ENCODE measurements at regions not wholly inside any gene's neighbourhood (a gene's known extent, or its start where the extent isn't known, plus 50 kb on each side); places are given as distances from the start of the nearest gene placed in this dataset.

- H3K4me1 ChIP-seq (ENCODE audit: control insufficient read depth, low read length): no peaks in the 10 kb centered on the region
- no peaks in the 10 kb centered on the region for H3K9me3 ChIP-seq (ENCODE audit: control insufficient read depth, insufficient read depth, low read length)
- H3K27me3 ChIP-seq (ENCODE audit: control insufficient read depth, low read length): no peaks in the 10 kb centered on the region
- no peaks in the 10 kb centered on the region for H4K20me1 ChIP-seq (ENCODE audit: control insufficient read depth, insufficient read depth, low read depth, low read length)
- no peaks in the 10 kb centered on the region for H3K9me2 ChIP-seq (replicated peaks; ENCODE audit: control insufficient read depth, low read length)
- TF ChIP-seq EZH2phosphoT487 (IDR thresholded peaks at IDR 0.05; ENCODE audit: borderline replicate concordance, low read length) (no peak), CTCF (IDR thresholded peaks at IDR 0.05; ENCODE audit: low read depth, low read length, poor library complexity, severe bottlenecking) (no peak)
- no peaks in the 10 kb centered on the region for H3K79me2 ChIP-seq (ENCODE audit: control insufficient read depth, low read length)
- no peak overlapping the region for H3K27ac ChIP-seq (ENCODE audit: low read depth, low read length)
- H3K4me3 ChIP-seq (ENCODE audit: low read length): no peak overlapping the region
- no peak overlapping the region for H3K4me2 ChIP-seq (ENCODE audit: low read length)
- no peaks in the 10 kb centered on the region for H3F3A ChIP-seq (ENCODE audit: control insufficient read depth, insufficient read depth)
- H3K36me3 ChIP-seq (ENCODE audit: control insufficient read depth, low read length): no peaks in the 10 kb centered on the region
Measured at GRCh38 chr11:112797092-112797491, 164.1 kb upstream of the NCAM1 start.

GRCh38 chr11:112797648-112798293, 163.4 kb upstream of the NCAM1 start:
- Histone ChIP-seq H3K27ac (ENCODE audit: low read depth, low read length) (no peak overlapping the region), H3K4me2 (ENCODE audit: low read length) (no peak overlapping the region), H3F3A (ENCODE audit: control insufficient read depth, insufficient read depth) (no peaks in the 10 kb centered on the region), H3K4me3 (ENCODE audit: low read length) (no peak overlapping the region), H3K9me3 (ENCODE audit: control insufficient read depth, insufficient read depth, low read length) (no peaks in the 10 kb centered on the region), H3K4me1 (ENCODE audit: control insufficient read depth, low read length) (no peaks in the 10 kb centered on the region), H3K27me3 (ENCODE audit: control insufficient read depth, low read length) (no peaks in the 10 kb centered on the region), H4K20me1 (ENCODE audit: control insufficient read depth, insufficient read depth, low read depth, low read length) (no peaks in the 10 kb centered on the region), H3K36me3 (ENCODE audit: control insufficient read depth, low read length) (no peaks in the 10 kb centered on the region), H3K79me2 (ENCODE audit: control insufficient read depth, low read length) (no peaks in the 10 kb centered on the region), H3K9me2 (replicated peaks; ENCODE audit: control insufficient read depth, low read length) (no peaks in the 10 kb centered on the region)
- TF ChIP-seq EZH2phosphoT487 (IDR thresholded peaks at IDR 0.05; ENCODE audit: borderline replicate concordance, low read length) (no peak), CTCF (IDR thresholded peaks at IDR 0.05; ENCODE audit: low read depth, low read length, poor library complexity, severe bottlenecking) (peak; percentile 53)

GRCh38 chr11:112801025-112801816, 160.0 kb upstream of the NCAM1 start:
- no peak overlapping the region for H3K27ac ChIP-seq (ENCODE audit: low read depth, low read length)
- H3F3A ChIP-seq (ENCODE audit: control insufficient read depth, insufficient read depth): no peaks in the 10 kb centered on the region
- H3K4me3 ChIP-seq (ENCODE audit: low read length): no peak overlapping the region
- no peaks in the 10 kb centered on the region for H4K20me1 ChIP-seq (ENCODE audit: control insufficient read depth, insufficient read depth, low read depth, low read length)
- no peak overlapping the region for H3K4me2 ChIP-seq (ENCODE audit: low read length)
- H3K79me2 ChIP-seq (ENCODE audit: control insufficient read depth, low read length): no peaks in the 10 kb centered on the region
- no peaks in the 10 kb centered on the region for H3K9me2 ChIP-seq (replicated peaks; ENCODE audit: control insufficient read depth, low read length)
- no peaks in the 10 kb centered on the region for H3K9me3 ChIP-seq (ENCODE audit: control insufficient read depth, insufficient read depth, low read length)
- no peaks in the 10 kb centered on the region for H3K27me3 ChIP-seq (ENCODE audit: control insufficient read depth, low read length)
- H3K4me1 ChIP-seq (ENCODE audit: control insufficient read depth, low read length): no peaks in the 10 kb centered on the region
- H3K36me3 ChIP-seq (ENCODE audit: control insufficient read depth, low read length): no peaks in the 10 kb centered on the region
- TF ChIP-seq CTCF (IDR thresholded peaks at IDR 0.05; ENCODE audit: low read depth, low read length, poor library complexity, severe bottlenecking) (no peak), EZH2phosphoT487 (IDR thresholded peaks at IDR 0.05; ENCODE audit: borderline replicate concordance, low read length) (no peak)

Measured in DOHH2 (cell line).